HepG2 (cell line): ENCODE measurements at regions not wholly inside any gene's neighbourhood (a gene's known extent, or its start where the extent isn't known, plus 50 kb on each side); places are given as distances from the start of the nearest gene placed in this dataset.

ENCODE experiments used
- CREM ChIP-seq, 2 experiments: sonication (generic) in 1 of 2; formaldehyde crosslinking in 1 of 2; IDR thresholded peaks; 2 replicates each; pipeline versions ENCODE4 v1.4.0 to v1.6.1; 2016 to 2020; ENCODE audit warnings: antibody characterized with exemption in 1 of 2, mild to moderate bottlenecking in 1 of 2, missing genetic modification reagents in 1 of 2
- ELF4 ChIP-seq: sonication (generic); formaldehyde crosslinking; IDR thresholded peaks from 2 replicates; pipeline ENCODE4 v1.5.0; 2020; ENCODE audit warnings: missing genetic modification reagents, mild to moderate bottlenecking, moderate library complexity, borderline replicate concordance
- EZH2 ChIP-seq: conservative IDR thresholded peaks from 2 replicates; pipeline ENCODE4 v1.6.1; 2012; ENCODE audit warnings: mild to moderate bottlenecking, low read depth, low read length, moderate library complexity
- HCFC1 ChIP-seq: fragments of 150-350 bp; IDR thresholded peaks from 2 replicates; pipeline ENCODE4 v1.6.1; 2014; ENCODE audit warnings: low read depth, low read length
- KLF16 ChIP-seq, 2 experiments: sonication (generic) in 1 of 2; formaldehyde crosslinking in 1 of 2; IDR thresholded peaks; 2 replicates each; pipeline versions ENCODE4 v1.6.1 to v1.8.0; 2016 to 2023; ENCODE audit warnings: missing genetic modification reagents in 2 of 2, missing compliant biosample characterization in 1 of 2
- MAFG ChIP-seq: sonication (generic); formaldehyde crosslinking; IDR thresholded peaks from 2 replicates; pipeline ENCODE4 v1.5.1; 2020; ENCODE audit warnings: mild to moderate bottlenecking, missing genetic modification reagents
- MTF2 ChIP-seq: sonication (generic); formaldehyde crosslinking; IDR thresholded peaks from 2 replicates; pipeline ENCODE4 v1.5.0; 2020; ENCODE audit warnings: missing genetic modification reagents, borderline replicate concordance
- NR3C1 ChIP-seq: sonication (generic); formaldehyde crosslinking; IDR thresholded peaks from 2 replicates; pipeline ENCODE4 v1.4.0; 2020; ENCODE audit warnings: missing genetic modification reagents
- POLR2AphosphoS5 ChIP-seq: IDR thresholded peaks from 2 replicates; pipeline ENCODE4 v1.6.1; 2012; ENCODE audit warnings: low read depth, low read length
- TOE1 ChIP-seq: sonication (generic); formaldehyde crosslinking; IDR thresholded peaks from 2 replicates; pipeline ENCODE4 v1.4.0; 2020; ENCODE audit warnings: mild to moderate bottlenecking, missing genetic modification reagents
- TF ChIP-seq, protein P1 (sequence below): sonication (generic); formaldehyde crosslinking; IDR thresholded peaks from 2 replicates; pipeline ENCODE4 v1.4.0; 2020; ENCODE audit warnings: missing genetic modification reagents
- TF ChIP-seq, protein P2 (sequence below): sonication (generic); formaldehyde crosslinking; IDR thresholded peaks from 2 replicates; pipeline ENCODE4 v1.9.0; 2021; ENCODE audit warnings: missing genetic modification reagents, mild to moderate bottlenecking, borderline replicate concordance
- TF ChIP-seq, protein P3 (sequence below): sonication (generic); formaldehyde crosslinking; IDR thresholded peaks from 2 replicates; pipeline ENCODE4 v1.4.0; 2020; ENCODE audit warnings: missing genetic modification reagents
- TF ChIP-seq, protein P4 (sequence below): IDR thresholded peaks from 2 replicates; pipeline ENCODE4 v1.6.1; 2016; ENCODE audit warnings: control low read depth

DNA sequence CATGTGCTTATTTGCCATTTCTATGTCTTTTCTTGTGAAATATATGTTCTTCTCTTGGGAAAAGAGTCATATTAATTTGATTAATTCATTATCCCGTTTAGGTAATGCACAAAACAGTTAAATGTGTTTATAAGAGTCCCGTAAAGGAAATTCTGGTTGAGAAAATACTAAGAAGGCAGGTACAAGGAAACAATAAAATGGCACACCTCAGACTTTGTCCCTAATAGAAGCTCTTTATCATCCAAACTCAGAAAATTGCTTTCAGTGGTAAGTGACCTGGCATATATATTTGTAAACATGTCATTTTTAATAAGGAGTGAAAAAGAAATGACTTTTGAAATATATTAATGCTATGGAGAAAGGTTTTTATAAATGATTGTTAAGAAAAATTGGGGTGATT is 540.5 kb upstream of the CITED2 start:
- TF ChIP-seq, protein P1, sequence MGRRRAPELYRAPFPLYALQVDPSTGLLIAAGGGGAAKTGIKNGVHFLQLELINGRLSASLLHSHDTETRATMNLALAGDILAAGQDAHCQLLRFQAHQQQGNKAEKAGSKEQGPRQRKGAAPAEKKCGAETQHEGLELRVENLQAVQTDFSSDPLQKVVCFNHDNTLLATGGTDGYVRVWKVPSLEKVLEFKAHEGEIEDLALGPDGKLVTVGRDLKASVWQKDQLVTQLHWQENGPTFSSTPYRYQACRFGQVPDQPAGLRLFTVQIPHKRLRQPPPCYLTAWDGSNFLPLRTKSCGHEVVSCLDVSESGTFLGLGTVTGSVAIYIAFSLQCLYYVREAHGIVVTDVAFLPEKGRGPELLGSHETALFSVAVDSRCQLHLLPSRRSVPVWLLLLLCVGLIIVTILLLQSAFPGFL (CRISPR knock-in tag) = no peak
- TF ChIP-seq NR3C1 = no peak
- no peak for TF ChIP-seq MTF2 (CRISPR knock-in tag)
- no peak for TF ChIP-seq TOE1
- TF ChIP-seq KLF16 (CRISPR knock-in tag; IDR thresholded peaks at IDR 0.05) = no peak
- no peak for TF ChIP-seq HCFC1
- TF ChIP-seq EZH2 = no peak
- no peak for TF ChIP-seq POLR2AphosphoS5
- no peak for TF ChIP-seq ELF4 (CRISPR knock-in tag)
- TF ChIP-seq, protein P2, sequence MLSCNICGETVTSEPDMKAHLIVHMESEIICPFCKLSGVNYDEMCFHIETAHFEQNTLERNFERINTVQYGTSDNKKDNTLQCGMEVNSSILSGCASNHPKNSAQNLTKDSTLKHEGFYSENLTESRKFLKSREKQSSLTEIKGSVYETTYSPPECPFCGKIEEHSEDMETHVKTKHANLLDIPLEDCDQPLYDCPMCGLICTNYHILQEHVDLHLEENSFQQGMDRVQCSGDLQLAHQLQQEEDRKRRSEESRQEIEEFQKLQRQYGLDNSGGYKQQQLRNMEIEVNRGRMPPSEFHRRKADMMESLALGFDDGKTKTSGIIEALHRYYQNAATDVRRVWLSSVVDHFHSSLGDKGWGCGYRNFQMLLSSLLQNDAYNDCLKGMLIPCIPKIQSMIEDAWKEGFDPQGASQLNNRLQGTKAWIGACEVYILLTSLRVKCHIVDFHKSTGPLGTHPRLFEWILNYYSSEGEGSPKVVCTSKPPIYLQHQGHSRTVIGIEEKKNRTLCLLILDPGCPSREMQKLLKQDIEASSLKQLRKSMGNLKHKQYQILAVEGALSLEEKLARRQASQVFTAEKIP (CRISPR knock-in tag) = no peak
- TF ChIP-seq, protein P3, sequence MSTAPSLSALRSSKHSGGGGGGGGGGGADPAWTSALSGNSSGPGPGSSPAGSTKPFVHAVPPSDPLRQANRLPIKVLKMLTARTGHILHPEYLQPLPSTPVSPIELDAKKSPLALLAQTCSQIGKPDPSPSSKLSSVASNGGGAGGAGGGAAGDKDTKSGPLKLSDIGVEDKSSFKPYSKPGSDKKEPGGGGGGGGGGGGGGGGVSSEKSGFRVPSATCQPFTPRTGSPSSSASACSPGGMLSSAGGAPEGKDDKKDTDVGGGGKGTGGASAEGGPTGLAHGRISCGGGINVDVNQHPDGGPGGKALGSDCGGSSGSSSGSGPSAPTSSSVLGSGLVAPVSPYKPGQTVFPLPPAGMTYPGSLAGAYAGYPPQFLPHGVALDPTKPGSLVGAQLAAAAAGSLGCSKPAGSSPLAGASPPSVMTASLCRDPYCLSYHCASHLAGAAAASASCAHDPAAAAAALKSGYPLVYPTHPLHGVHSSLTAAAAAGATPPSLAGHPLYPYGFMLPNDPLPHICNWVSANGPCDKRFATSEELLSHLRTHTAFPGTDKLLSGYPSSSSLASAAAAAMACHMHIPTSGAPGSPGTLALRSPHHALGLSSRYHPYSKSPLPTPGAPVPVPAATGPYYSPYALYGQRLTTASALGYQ (CRISPR knock-in tag) = no peak
- TF ChIP-seq MAFG = no peak
- TF ChIP-seq CREM (IDR thresholded peaks at IDR 0.05) = no peak
- TF ChIP-seq CREM (CRISPR knock-in tag; IDR thresholded peaks at IDR 0.05) = no peak
- TF ChIP-seq, protein P4, sequence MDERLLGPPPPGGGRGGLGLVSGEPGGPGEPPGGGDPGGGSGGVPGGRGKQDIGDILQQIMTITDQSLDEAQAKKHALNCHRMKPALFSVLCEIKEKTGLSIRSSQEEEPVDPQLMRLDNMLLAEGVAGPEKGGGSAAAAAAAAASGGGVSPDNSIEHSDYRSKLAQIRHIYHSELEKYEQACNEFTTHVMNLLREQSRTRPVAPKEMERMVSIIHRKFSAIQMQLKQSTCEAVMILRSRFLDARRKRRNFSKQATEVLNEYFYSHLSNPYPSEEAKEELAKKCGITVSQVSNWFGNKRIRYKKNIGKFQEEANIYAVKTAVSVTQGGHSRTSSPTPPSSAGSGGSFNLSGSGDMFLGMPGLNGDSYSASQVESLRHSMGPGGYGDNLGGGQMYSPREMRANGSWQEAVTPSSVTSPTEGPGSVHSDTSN (CRISPR knock-in tag) = no peak
